ENCODE measurements at regions not wholly inside any gene's neighbourhood (a gene's known extent, or its start where the extent isn't known, plus 50 kb on each side); places are given as distances from the start of the nearest gene placed in this dataset.

DNA sequence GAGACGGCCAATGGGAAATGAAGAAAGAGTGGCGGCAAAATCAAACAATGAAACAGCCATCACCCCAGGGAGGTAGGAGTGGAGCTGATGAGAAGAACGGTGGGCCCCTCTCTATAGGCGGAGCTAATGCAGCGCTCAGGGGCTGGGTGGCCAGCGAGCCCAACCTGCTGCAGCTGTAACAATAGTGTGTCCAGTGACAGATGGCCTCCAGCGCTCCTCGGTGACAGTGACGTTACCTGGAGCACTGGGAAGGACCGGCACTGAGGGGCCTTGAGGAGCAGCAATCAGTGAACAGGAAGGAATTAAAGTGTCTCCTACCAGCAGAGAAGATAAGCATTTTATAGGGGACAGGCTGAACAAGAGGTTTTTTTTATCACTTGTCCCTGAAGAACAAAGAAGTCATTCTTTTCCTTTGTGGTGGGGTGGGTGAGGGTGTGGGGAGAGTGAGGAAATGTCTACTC, 81.6 kb downstream of the FOXA2 start:
- H3K27ac ChIP-seq (ENCODE audit: low read length): no peak overlapping the region
- no peaks in the 10 kb centered on the region for H3K9me3 ChIP-seq (ENCODE audit: control insufficient read depth in 1 of 2, low read length in 2 of 2)
- no peaks in the 10 kb centered on the region for H3K36me3 ChIP-seq (ENCODE audit: control insufficient read depth in 1 of 2, insufficient read depth in 2 of 2, low read length in 2 of 2)
- H3K4me1 ChIP-seq (ENCODE audit: control insufficient read depth in 1 of 2, insufficient read depth in 2 of 2, low read length in 2 of 2): no peaks in the 10 kb centered on the region
- no peak overlapping the region for H3K4me3 ChIP-seq (ENCODE audit: low read depth in 1 of 2, low read length in 2 of 2)
- H3K27me3 ChIP-seq (ENCODE audit: low read depth, low read length): no peaks in the 10 kb centered on the region

- H3K27me3 ChIP-seq (ENCODE audit: low read depth, low read length): no peaks in the 10 kb centered on the region
- no peaks in the 10 kb centered on the region for H3K9me3 ChIP-seq (ENCODE audit: control insufficient read depth in 1 of 2, low read length in 2 of 2)
- no peak overlapping the region for H3K4me3 ChIP-seq (ENCODE audit: low read depth in 1 of 2, low read length in 2 of 2)
- H3K27ac ChIP-seq (ENCODE audit: low read length): no peak overlapping the region
- no peaks in the 10 kb centered on the region for H3K36me3 ChIP-seq (ENCODE audit: control insufficient read depth in 1 of 2, insufficient read depth in 2 of 2, low read length in 2 of 2)
- H3K4me1 ChIP-seq (ENCODE audit: control insufficient read depth in 1 of 2, insufficient read depth in 2 of 2, low read length in 2 of 2): no peaks in the 10 kb centered on the region
These were observed 82.6 kb downstream of the FOXA2 start for GRCh38 chr20:22501566-22502344.

- H3K27ac ChIP-seq (ENCODE audit: low read length): no peak overlapping the region
- no peaks in the 10 kb centered on the region for H3K27me3 ChIP-seq (ENCODE audit: low read depth, low read length)
- H3K4me1 ChIP-seq (ENCODE audit: control insufficient read depth in 1 of 2, insufficient read depth in 2 of 2, low read length in 2 of 2): no peaks in the 10 kb centered on the region
These were observed 83.3 kb downstream of the FOXA2 start for GRCh38 chr20:22501034-22501433.

DNA sequence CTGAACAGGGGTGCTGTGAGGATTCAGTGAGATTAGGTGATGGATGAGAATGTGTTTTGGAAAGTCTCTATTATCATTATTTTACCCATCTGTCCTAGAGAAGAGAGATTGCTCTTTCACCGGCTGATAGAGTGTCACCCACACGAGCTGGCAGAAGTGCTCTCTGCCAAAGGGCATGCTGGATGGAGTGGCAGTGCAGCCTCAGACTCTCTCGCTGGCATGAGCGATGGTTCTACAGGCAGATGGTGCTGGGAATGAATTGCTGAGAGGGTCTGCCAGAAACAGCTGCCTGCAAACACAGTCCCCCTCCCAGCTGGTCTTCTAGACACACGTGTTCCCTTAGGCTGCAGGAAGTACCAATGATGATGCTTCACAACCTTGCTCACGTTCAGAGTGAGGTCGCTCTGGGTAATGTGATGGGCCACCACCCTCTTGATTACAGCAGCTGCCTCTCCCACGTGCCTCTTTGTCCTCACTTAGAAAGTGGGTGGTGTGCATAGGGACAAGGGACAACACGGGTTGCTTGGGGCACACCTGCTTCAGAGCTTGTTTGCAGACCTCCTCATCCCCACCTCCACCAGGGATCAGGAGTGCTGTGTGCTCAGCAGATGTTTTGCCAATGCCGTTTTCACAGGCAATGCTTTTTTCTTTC, 84.7 kb downstream of the FOXA2 start:
- Histone ChIP-seq H3K27me3 (ENCODE audit: low read depth, low read length) (no peaks in the 10 kb centered on the region), H3K9me3 (ENCODE audit: control insufficient read depth in 1 of 2, low read length in 2 of 2) (no peaks in the 10 kb centered on the region), H3K4me1 (ENCODE audit: control insufficient read depth in 1 of 2, insufficient read depth in 2 of 2, low read length in 2 of 2) (no peaks in the 10 kb centered on the region), H3K4me3 (ENCODE audit: low read depth in 1 of 2, low read length in 2 of 2) (no peak overlapping the region), H3K27ac (ENCODE audit: low read length) (no peak overlapping the region), H3K36me3 (ENCODE audit: control insufficient read depth in 1 of 2, insufficient read depth in 2 of 2, low read length in 2 of 2) (no peaks in the 10 kb centered on the region)

More at GRCh38 chr20:22501034-22501433, 83.3 kb downstream of the FOXA2 start:
- Histone ChIP-seq H3K36me3 (ENCODE audit: control insufficient read depth in 1 of 2, insufficient read depth in 2 of 2, low read length in 2 of 2) (no peaks in the 10 kb centered on the region), H3K9me3 (ENCODE audit: control insufficient read depth in 1 of 2, low read length in 2 of 2) (no peaks in the 10 kb centered on the region), H3K4me3 (ENCODE audit: low read depth in 1 of 2, low read length in 2 of 2) (no peak overlapping the region)

DNA sequence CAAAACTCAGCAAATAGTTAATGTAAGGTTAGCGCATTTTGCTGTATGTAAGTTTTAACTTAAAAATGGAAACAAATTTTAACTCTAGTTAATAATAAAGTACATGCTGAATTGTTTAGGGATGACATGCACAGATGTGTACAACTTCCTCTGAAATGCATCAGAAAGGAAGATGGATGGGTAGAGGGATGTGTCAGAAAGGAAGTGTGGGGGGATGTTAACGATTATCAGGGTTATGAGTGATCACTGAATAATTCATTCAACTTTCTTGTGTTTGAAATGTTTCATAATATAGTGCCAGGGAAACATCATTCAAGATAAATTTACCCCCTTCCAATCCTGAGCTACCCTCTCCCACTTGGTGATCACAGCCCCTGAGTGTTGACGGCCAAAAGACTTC, 87.6 kb downstream of the FOXA2 start:
- no peaks in the 10 kb centered on the region for H3K4me1 ChIP-seq (ENCODE audit: control insufficient read depth in 1 of 2, insufficient read depth in 2 of 2, low read length in 2 of 2)
- no peaks in the 10 kb centered on the region for H3K36me3 ChIP-seq (ENCODE audit: control insufficient read depth in 1 of 2, insufficient read depth in 2 of 2, low read length in 2 of 2)
- no peaks in the 10 kb centered on the region for H3K27me3 ChIP-seq (ENCODE audit: low read depth, low read length)
- H3K27ac ChIP-seq (ENCODE audit: low read length): no peak overlapping the region
- no peaks in the 10 kb centered on the region for H3K9me3 ChIP-seq (ENCODE audit: control insufficient read depth in 1 of 2, low read length in 2 of 2)
- no peak overlapping the region for H3K4me3 ChIP-seq (ENCODE audit: low read depth in 1 of 2, low read length in 2 of 2)

GRCh38 chr20:22495789-22496188, 88.6 kb downstream of the FOXA2 start:
- Histone ChIP-seq H3K36me3 (ENCODE audit: control insufficient read depth in 1 of 2, insufficient read depth in 2 of 2, low read length in 2 of 2) (no peaks in the 10 kb centered on the region), H3K4me3 (ENCODE audit: low read depth in 1 of 2, low read length in 2 of 2) (no peak overlapping the region), H3K4me1 (ENCODE audit: control insufficient read depth in 1 of 2, insufficient read depth in 2 of 2, low read length in 2 of 2) (no peaks in the 10 kb centered on the region), H3K9me3 (ENCODE audit: control insufficient read depth in 1 of 2, low read length in 2 of 2) (no peaks in the 10 kb centered on the region), H3K27me3 (ENCODE audit: low read depth, low read length) (no peaks in the 10 kb centered on the region), H3K27ac (ENCODE audit: low read length) (no peak overlapping the region)

DNA sequence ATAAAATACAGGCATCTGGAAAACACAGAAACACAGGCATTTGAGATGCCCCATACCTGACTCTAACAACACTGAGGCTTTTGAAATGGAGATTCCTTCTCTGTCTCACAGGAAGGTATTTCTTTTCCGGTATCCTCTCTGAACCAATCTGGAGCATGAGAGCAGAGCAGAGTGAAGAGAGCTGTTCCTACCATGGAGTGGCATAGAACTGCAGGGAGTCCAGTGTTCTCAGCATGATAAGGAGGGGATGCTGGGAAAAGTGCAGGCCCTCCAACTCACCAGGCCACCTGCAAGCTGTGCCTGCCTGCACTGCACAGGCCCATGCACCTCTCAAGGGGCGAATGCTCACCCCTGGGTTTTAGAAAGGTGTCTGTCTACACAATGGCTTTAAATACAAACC, 89.2 kb downstream of the FOXA2 start:
- Histone ChIP-seq H3K27ac (ENCODE audit: low read length) (no peak overlapping the region), H3K4me1 (ENCODE audit: control insufficient read depth in 1 of 2, insufficient read depth in 2 of 2, low read length in 2 of 2) (no peaks in the 10 kb centered on the region), H3K9me3 (ENCODE audit: control insufficient read depth in 1 of 2, low read length in 2 of 2) (no peaks in the 10 kb centered on the region), H3K4me3 (ENCODE audit: low read depth in 1 of 2, low read length in 2 of 2) (no peak overlapping the region), H3K27me3 (ENCODE audit: low read depth, low read length) (no peaks in the 10 kb centered on the region), H3K36me3 (ENCODE audit: control insufficient read depth in 1 of 2, insufficient read depth in 2 of 2, low read length in 2 of 2) (no peaks in the 10 kb centered on the region)

- no peaks in the 10 kb centered on the region for H3K27me3 ChIP-seq (ENCODE audit: low read depth, low read length)
- no peaks in the 10 kb centered on the region for H3K36me3 ChIP-seq (ENCODE audit: control insufficient read depth in 1 of 2, insufficient read depth in 2 of 2, low read length in 2 of 2)
- no peaks in the 10 kb centered on the region for H3K9me3 ChIP-seq (ENCODE audit: control insufficient read depth in 1 of 2, low read length in 2 of 2)
- H3K4me3 ChIP-seq (ENCODE audit: low read depth in 1 of 2, low read length in 2 of 2): no peak overlapping the region
- H3K27ac ChIP-seq (ENCODE audit: low read length): no peak overlapping the region
- H3K4me1 ChIP-seq (ENCODE audit: control insufficient read depth in 1 of 2, insufficient read depth in 2 of 2, low read length in 2 of 2): no peaks in the 10 kb centered on the region
These were observed 91.9 kb downstream of the FOXA2 start for GRCh38 chr20:22492497-22492896.

- no peaks in the 10 kb centered on the region for H3K4me1 ChIP-seq (ENCODE audit: control insufficient read depth in 1 of 2, insufficient read depth in 2 of 2, low read length in 2 of 2)
- H3K36me3 ChIP-seq (ENCODE audit: control insufficient read depth in 1 of 2, insufficient read depth in 2 of 2, low read length in 2 of 2): no peaks in the 10 kb centered on the region
- no peaks in the 10 kb centered on the region for H3K27me3 ChIP-seq (ENCODE audit: low read depth, low read length)
- no peak overlapping the region for H3K4me3 ChIP-seq (ENCODE audit: low read depth in 1 of 2, low read length in 2 of 2)
- H3K27ac ChIP-seq (ENCODE audit: low read length): no peak overlapping the region
- H3K9me3 ChIP-seq (ENCODE audit: control insufficient read depth in 1 of 2, low read length in 2 of 2): no peaks in the 10 kb centered on the region
These were observed 93.2 kb downstream of the FOXA2 start for GRCh38 chr20:22491194-22491505.

- H3K36me3 ChIP-seq (ENCODE audit: control insufficient read depth in 1 of 2, insufficient read depth in 2 of 2, low read length in 2 of 2): no peaks in the 10 kb centered on the region
- no peak overlapping the region for H3K4me3 ChIP-seq (ENCODE audit: low read depth in 1 of 2, low read length in 2 of 2)
- no peaks in the 10 kb centered on the region for H3K4me1 ChIP-seq (ENCODE audit: control insufficient read depth in 1 of 2, insufficient read depth in 2 of 2, low read length in 2 of 2)
- H3K27me3 ChIP-seq (ENCODE audit: low read depth, low read length): no peaks in the 10 kb centered on the region
- H3K27ac ChIP-seq (ENCODE audit: low read length): peak overlapping the region; percentile 41
- no peaks in the 10 kb centered on the region for H3K9me3 ChIP-seq (ENCODE audit: control insufficient read depth in 1 of 2, low read length in 2 of 2)
These were observed 93.8 kb downstream of the FOXA2 start for GRCh38 chr20:22490287-22491193.

DNA sequence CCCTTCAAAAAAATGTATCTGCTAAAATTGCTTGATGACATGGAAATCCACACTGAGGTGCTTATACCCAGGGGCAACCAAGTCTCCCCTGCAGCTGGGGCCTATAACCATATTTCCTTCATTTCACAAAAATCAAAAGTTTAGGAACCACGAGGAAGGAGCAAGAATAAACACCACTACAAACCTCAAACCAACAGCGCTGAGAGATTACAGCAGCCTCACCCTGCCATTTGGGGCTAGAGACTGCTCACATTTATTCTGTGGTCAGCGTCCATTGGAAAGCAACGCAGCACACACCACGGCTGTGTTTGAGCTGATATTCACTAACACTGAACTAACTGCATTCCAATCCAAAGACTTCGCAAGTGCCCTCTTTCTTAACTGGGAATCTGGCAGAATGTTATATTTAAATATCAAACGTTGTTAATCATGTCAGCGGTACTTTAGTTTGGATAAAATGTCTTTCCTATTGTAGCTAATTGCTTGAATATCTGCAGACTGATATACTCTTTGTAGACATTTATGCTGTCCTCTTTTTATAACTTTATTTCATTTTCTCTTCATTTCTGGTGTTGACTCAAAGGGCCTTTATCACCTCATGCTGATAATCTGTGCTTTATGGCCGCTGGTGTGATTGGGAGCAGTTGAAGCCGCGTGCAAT, 94.6 kb downstream of the FOXA2 start:
- Histone ChIP-seq H3K9me3 (ENCODE audit: control insufficient read depth in 1 of 2, low read length in 2 of 2) (no peaks in the 10 kb centered on the region), H3K36me3 (ENCODE audit: control insufficient read depth in 1 of 2, insufficient read depth in 2 of 2, low read length in 2 of 2) (no peaks in the 10 kb centered on the region), H3K27me3 (ENCODE audit: low read depth, low read length) (no peaks in the 10 kb centered on the region), H3K4me1 (ENCODE audit: control insufficient read depth in 1 of 2, insufficient read depth in 2 of 2, low read length in 2 of 2) (no peaks in the 10 kb centered on the region), H3K4me3 (ENCODE audit: low read depth in 1 of 2, low read length in 2 of 2) (no peak overlapping the region), H3K27ac (ENCODE audit: low read length) (no peak overlapping the region)
